T47D (cell line): ENCODE measurements at regions not wholly inside any gene's neighbourhood (a gene's known extent, or its start where the extent isn't known, plus 50 kb on each side); places are given as distances from the start of the nearest gene placed in this dataset.

Experiments
- DNase-seq, 2 experiments: peaks; one replicate each; pipeline versions ENCODE4 v3.0.0 to v3.0.0-alpha.2; 2011 to 2012; ENCODE audit warnings: low read depth in 1 of 2, low spot score in 1 of 2
- JUND ChIP-seq: IDR thresholded peaks from 2 replicates; pipeline ENCODE4 v1.6.1; 2012; ENCODE audit warnings: low read depth
- in situ Hi-C: cut with HindIII; loops from 2 replicates; pipeline ENCODE4 v1.10.0; 2016; ENCODE audit warnings: low sequenced_read_pairs, low pct_unique_long_range_greater_than_20kb

- in situ Hi-C loops: no loop called here
- DNase-seq: no peak
- TF ChIP-seq JUND: no peak
These were observed 606.0 kb upstream of the BTBD3 start for GRCh38 chr20:11311659-11312224.

GRCh38 chr20:11315525-11315924 is 602.2 kb upstream of the BTBD3 start:
- no peak for DNase-seq
- TF ChIP-seq JUND: no peak
- in situ Hi-C loops: no loop called here

- in situ Hi-C loops: no loop called here
- no peak for DNase-seq
- TF ChIP-seq JUND: no peak
These were observed 601.4 kb upstream of the BTBD3 start for GRCh38 chr20:11316244-11316643.

- TF ChIP-seq JUND: no peak
- in situ Hi-C loops: no loop called here
- DNase-seq: no peak
These were observed 597.7 kb upstream of the BTBD3 start for GRCh38 chr20:11320033-11320432.

GRCh38 chr20:11323816-11324215 is 593.9 kb upstream of the BTBD3 start:
- no peak for DNase-seq
- TF ChIP-seq JUND: no peak
- in situ Hi-C loops: no loop called here

GRCh38 chr20:11324990-11325389 is 592.7 kb upstream of the BTBD3 start:
- no peak for TF ChIP-seq JUND
- DNase-seq: no peak
- in situ Hi-C loops: no loop called here

GRCh38 chr20:11328839-11329238 is 588.9 kb upstream of the BTBD3 start:
- TF ChIP-seq JUND: no peak
- DNase-seq: no peak
- in situ Hi-C loops: no loop called here

- no peak for TF ChIP-seq JUND
- in situ Hi-C loops: no loop called here
- DNase-seq: no peak
These were observed 588.4 kb upstream of the BTBD3 start for GRCh38 chr20:11329271-11329670.

GRCh38 chr20:11331096-11331495 is 586.6 kb upstream of the BTBD3 start:
- in situ Hi-C loops: no loop called here
- no peak for TF ChIP-seq JUND
- no peak for DNase-seq

GRCh38 chr20:11332381-11332780 is 585.3 kb upstream of the BTBD3 start:
- DNase-seq: no peak
- TF ChIP-seq JUND: no peak
- in situ Hi-C loops: no loop called here

GRCh38 chr20:11333634-11334033 is 584.1 kb upstream of the BTBD3 start:
- in situ Hi-C loops: no loop called here
- no peak for DNase-seq
- TF ChIP-seq JUND: no peak

- peak in 1 of 2 experiments; percentile 5 for DNase-seq
- in situ Hi-C loops: no loop called here
- TF ChIP-seq JUND: no peak
These were observed 580.1 kb upstream of the BTBD3 start for GRCh38 chr20:11337361-11338130.

- no peak for TF ChIP-seq JUND
- DNase-seq: no peak
- in situ Hi-C loops: no loop called here
These were observed 579.0 kb upstream of the BTBD3 start for GRCh38 chr20:11338496-11339306.
